ENCODE measurements at regions not wholly inside any gene's neighbourhood (a gene's known extent, or its start where the extent isn't known, plus 50 kb on each side); places are given as distances from the start of the nearest gene placed in this dataset.

DNA sequence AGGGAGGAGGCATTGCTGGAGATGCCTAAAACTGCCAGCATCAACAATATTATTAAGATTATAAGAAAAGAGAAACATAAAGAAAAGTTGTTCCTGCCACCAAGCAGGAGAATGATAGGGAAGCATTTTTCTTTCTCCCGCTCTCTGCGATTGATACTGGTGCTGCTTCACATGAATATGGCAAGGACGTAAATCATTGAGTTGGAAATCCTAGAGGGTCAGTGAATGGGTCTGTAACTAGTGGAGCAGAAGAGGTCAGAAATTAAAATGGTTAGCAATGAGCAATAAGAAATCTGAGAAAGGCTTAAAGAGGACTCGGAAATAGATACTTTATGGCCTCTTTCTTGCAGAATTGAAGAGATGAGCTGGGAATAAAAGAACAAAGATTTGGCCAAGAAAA lies 631.7 kb downstream of the BCL11A start:
- no peaks in the 10 kb centered on the region for H3K9me3 ChIP-seq
- H3K4me1 ChIP-seq = no peaks in the 10 kb centered on the region
- H3K4me3 ChIP-seq = no peak overlapping the region
- TF ChIP-seq, protein P1, sequence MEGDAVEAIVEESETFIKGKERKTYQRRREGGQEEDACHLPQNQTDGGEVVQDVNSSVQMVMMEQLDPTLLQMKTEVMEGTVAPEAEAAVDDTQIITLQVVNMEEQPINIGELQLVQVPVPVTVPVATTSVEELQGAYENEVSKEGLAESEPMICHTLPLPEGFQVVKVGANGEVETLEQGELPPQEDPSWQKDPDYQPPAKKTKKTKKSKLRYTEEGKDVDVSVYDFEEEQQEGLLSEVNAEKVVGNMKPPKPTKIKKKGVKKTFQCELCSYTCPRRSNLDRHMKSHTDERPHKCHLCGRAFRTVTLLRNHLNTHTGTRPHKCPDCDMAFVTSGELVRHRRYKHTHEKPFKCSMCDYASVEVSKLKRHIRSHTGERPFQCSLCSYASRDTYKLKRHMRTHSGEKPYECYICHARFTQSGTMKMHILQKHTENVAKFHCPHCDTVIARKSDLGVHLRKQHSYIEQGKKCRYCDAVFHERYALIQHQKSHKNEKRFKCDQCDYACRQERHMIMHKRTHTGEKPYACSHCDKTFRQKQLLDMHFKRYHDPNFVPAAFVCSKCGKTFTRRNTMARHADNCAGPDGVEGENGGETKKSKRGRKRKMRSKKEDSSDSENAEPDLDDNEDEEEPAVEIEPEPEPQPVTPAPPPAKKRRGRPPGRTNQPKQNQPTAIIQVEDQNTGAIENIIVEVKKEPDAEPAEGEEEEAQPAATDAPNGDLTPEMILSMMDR (IDR thresholded peaks at IDR 0.05) = no peak
- TF ChIP-seq POLR2A (IDR thresholded peaks at IDR 0.05) = no peak
- no peak overlapping the region for H3K27ac ChIP-seq
- DNase-seq = no peak
- H3K27me3 ChIP-seq = no peaks in the 10 kb centered on the region
- H3K36me3 ChIP-seq = no peaks in the 10 kb centered on the region

DNA sequence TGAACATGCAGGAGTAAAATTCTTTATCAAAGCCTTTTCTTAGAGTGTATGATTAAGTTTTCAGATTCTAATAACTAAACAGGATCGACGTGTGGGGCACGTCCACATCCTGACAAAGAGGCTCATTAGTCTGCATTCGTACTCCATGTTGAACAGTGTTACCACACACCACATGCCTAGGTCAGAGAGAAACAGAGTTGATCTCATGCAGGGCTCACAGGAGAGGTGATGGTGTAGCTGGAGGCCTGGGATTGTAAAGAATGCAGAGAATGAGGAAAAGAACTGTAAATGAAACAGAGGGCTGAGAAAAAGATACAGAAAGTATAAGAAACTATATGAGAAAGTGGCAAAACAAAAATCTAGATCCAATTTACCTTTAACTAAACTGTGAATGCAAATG lies 632.5 kb downstream of the BCL11A start:
- no peaks in the 10 kb centered on the region for H3K9me3 ChIP-seq
- TF ChIP-seq, protein P1 (IDR thresholded peaks at IDR 0.05) = no peak
- TF ChIP-seq POLR2A (IDR thresholded peaks at IDR 0.05) = no peak
- H3K36me3 ChIP-seq = no peaks in the 10 kb centered on the region
- H3K4me1 ChIP-seq = no peaks in the 10 kb centered on the region
- H3K27ac ChIP-seq = no peak overlapping the region
- H3K4me3 ChIP-seq = no peak overlapping the region
- no peaks in the 10 kb centered on the region for H3K27me3 ChIP-seq
- no peak for DNase-seq

DNA sequence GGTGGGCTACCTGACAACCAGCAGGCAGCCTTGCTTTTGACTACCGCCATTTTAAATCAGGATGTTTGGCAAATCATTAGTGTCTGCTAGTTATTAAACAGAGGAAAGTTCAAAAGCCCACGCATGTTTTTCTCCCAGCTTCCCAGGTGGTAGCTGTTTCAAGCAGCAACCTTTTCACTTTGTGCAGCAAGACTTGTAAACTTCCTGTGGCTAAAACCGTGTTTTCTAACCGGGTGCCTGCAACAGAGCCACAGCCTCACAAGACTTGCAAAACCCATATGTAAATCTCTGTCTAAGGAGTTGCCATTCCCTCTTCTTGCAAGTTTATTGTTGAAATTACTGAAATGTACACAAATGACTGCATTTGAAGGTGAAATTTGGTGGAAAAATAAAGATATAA lies 633.1 kb downstream of the BCL11A start:
- no peak for DNase-seq
- Histone ChIP-seq H3K9me3 (no peaks in the 10 kb centered on the region), H3K36me3 (no peaks in the 10 kb centered on the region), H3K4me3 (no peak overlapping the region), H3K4me1 (no peaks in the 10 kb centered on the region), H3K27me3 (no peaks in the 10 kb centered on the region), H3K27ac (no peak overlapping the region)
- TF ChIP-seq POLR2A (IDR thresholded peaks at IDR 0.05) = no peak
- TF ChIP-seq, protein P1 (IDR thresholded peaks at IDR 0.05) = no peak

DNA sequence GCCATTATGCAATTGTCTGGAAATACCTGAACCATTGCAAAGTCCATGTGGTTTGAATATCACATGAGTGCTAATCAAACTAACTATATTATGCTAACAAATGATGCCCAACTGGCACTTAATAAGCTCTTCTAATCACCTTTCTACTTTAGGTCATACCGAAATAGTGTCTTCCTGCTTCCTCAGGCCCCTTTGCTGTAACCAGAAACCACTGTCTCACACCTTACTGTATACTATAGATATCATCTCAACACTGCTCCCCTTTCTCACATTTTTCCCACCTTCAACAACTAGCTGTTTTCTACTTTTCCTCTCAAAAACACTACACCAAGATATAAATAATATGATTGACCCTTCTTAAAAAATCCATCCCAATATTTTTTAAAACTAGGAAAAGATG lies 633.9 kb downstream of the BCL11A start:
- DNase-seq = no peak
- no peak overlapping the region for H3K27ac ChIP-seq
- no peak overlapping the region for H3K4me3 ChIP-seq
- H3K4me1 ChIP-seq = no peaks in the 10 kb centered on the region
- no peaks in the 10 kb centered on the region for H3K27me3 ChIP-seq
- H3K36me3 ChIP-seq = no peaks in the 10 kb centered on the region
- no peaks in the 10 kb centered on the region for H3K9me3 ChIP-seq
- TF ChIP-seq, protein P1 (IDR thresholded peaks at IDR 0.05) = no peak
- no peak for TF ChIP-seq POLR2A (IDR thresholded peaks at IDR 0.05)

DNA sequence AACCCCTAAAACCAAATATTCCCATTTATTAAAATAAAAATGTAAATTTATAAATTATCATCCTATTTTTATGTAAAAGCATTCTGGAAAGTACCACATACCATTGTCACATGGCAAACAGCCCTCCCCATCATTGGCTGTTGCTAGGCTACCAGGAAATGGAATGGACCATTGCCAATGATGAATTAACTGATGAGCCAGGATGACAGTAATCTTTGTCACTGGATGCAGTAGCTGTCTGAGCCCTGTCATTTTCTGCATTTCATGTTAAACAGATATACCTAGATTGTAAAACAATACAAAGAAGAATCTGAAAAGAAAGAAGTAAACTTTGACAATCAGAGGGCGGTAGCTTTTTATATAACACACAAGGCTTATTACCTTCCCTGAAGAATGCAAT lies 641.4 kb downstream of the BCL11A start:
- Histone ChIP-seq H3K4me1 (no peaks in the 10 kb centered on the region), H3K36me3 (no peaks in the 10 kb centered on the region), H3K27ac (no peak overlapping the region), H3K9me3 (no peaks in the 10 kb centered on the region), H3K27me3 (no peaks in the 10 kb centered on the region), H3K4me3 (no peak overlapping the region)
- DNase-seq = no peak
- TF ChIP-seq POLR2A (IDR thresholded peaks at IDR 0.05) = no peak
- TF ChIP-seq, protein P1 (IDR thresholded peaks at IDR 0.05) = no peak

DNA sequence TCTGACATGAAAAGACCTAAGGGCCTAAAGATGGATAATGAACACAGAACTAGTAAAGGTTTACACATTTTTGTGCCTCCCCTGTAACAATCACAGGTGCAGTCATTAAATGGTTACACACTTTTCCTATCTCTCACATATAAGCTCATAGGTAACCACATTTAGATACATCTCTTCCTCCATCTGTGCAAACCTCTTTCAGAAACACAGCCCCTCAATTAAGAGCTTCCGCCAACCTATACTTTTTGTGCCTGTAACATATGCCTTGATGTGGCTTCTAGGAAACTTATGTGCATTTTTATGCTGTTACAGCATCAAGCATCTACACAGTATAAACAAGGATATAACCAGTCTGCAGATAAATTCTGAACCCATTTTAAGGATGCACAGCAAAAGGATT lies 643.3 kb downstream of the BCL11A start:
- H3K36me3 ChIP-seq = no peaks in the 10 kb centered on the region
- DNase-seq = no peak
- no peaks in the 10 kb centered on the region for H3K4me1 ChIP-seq
- H3K4me3 ChIP-seq = no peak overlapping the region
- H3K27ac ChIP-seq = no peak overlapping the region
- H3K27me3 ChIP-seq = no peaks in the 10 kb centered on the region
- H3K9me3 ChIP-seq = no peaks in the 10 kb centered on the region
- no peak for TF ChIP-seq POLR2A (IDR thresholded peaks at IDR 0.05)
- TF ChIP-seq, protein P1 (IDR thresholded peaks at IDR 0.05) = no peak

All from Peyer's patch (tissue), 4 donors.